Stomach (tissue), 4 donors: ENCODE measurements at regions not wholly inside any gene's neighbourhood (a gene's known extent, or its start where the extent isn't known, plus 50 kb on each side); places are given as distances from the start of the nearest gene placed in this dataset.

Experiments
- CTCF ChIP-seq, 7 experiments: fragments of 450-650 bp in 4 of 7; fragments of 200-600 bp in 3 of 7; sonication (generic) in 3 of 7; IDR thresholded peaks; one replicate each; pipeline ENCODE4 v1.5.1; 2016 to 2019; ENCODE audit warnings: antibody characterized with exemption in 7 of 7, control low read depth in 2 of 7, mild to moderate bottlenecking in 1 of 7
- POLR2A ChIP-seq, 4 donors: fragments of 450-650 bp; IDR thresholded peaks; one replicate each; pipeline ENCODE4 v1.6.1; 2016; ENCODE audit warnings: antibody characterized with exemption in 4 of 4, control low read depth in 2 of 4, mild to moderate bottlenecking in 1 of 4, moderate library complexity in 1 of 4

- TF ChIP-seq POLR2A (IDR thresholded peaks at IDR 0.05): no peak
- TF ChIP-seq CTCF (IDR thresholded peaks at IDR 0.05): no peak
Measured at GRCh38 chr5:51986733-51987132, 603.5 kb downstream of the ISL1 start.
